Panc1 (cell line): ENCODE measurements at regions not wholly inside any gene's neighbourhood (a gene's known extent, or its start where the extent isn't known, plus 50 kb on each side); places are given as distances from the start of the nearest gene placed in this dataset.

Experiments used
- ATAC-seq: fragments of 200-7000 bp; cut with Tn5 transposase; 2 replicates; pipeline ENCODE4 v1.9.1; 2020; ENCODE audit warnings: mild to moderate bottlenecking, moderate library complexity
- BruUV-seq: library from RNA; stranded (reverse); fragments of 400-500 nt; replicated peaks from 2 replicates; lab custom pipeline; 2021; lab: Mats Ljungman, UMichigan
- CTCF ChIA-PET: fragments of 300-600 bp; sonication (Branson Sonifier 250); formaldehyde crosslinking; loops from one replicate; lab custom pipeline; 2022; ENCODE audit warnings: antibody characterized with exemption; lab: Charles Lee
- POLR2A ChIA-PET: fragments of 300-600 bp; sonication (Branson Sonifier 250); formaldehyde crosslinking; loops from one replicate; lab custom pipeline; 2022; ENCODE audit warnings: antibody characterized with exemption; lab: Charles Lee
- DNase-seq: peaks from one replicate; pipeline ENCODE4 v3.0.0-alpha.2; 2010; ENCODE audit warnings: low read depth, low spot score
- H3K27ac ChIP-seq: 2 replicates; pipeline ENCODE4 v1.5.1; 2011; ENCODE audit warnings: mild to moderate bottlenecking, low read length, inconsistent platforms
- H3K27me3 ChIP-seq: fragments of 200-500 bp; sonication (Bioruptor generic); 2 replicates; pipeline ENCODE4 v1.6.0; 2014; ENCODE audit warnings: low read length, inconsistent platforms; ENCODE audit not compliant: control insufficient read depth, insufficient read depth
- H3K36me3 ChIP-seq: fragments of 200-500 bp; sonication (Bioruptor generic); 2 replicates; pipeline ENCODE4 v1.5.1; 2014; ENCODE audit warnings: inconsistent platforms, mild to moderate bottlenecking, low read length, moderate library complexity; ENCODE audit not compliant: control insufficient read depth, insufficient read depth
- H3K4me1 ChIP-seq: 2 replicates; pipeline ENCODE4 v1.5.1; 2011; ENCODE audit warnings: inconsistent platforms, mild to moderate bottlenecking, low read length, moderate library complexity; ENCODE audit not compliant: control insufficient read depth, insufficient read depth
- H3K4me3 ChIP-seq, 2 experiments: 2 replicates each; pipeline ENCODE4 v1.5.1; 2011 to 2012; ENCODE audit warnings: low read depth in 2 of 2, low read length in 2 of 2, mild to moderate bottlenecking in 2 of 2, inconsistent platforms in 1 of 2, moderate library complexity in 1 of 2
- H3K9me3 ChIP-seq: fragments of 200-500 bp; sonication (Bioruptor generic); 2 replicates; pipeline ENCODE4 v1.5.1; 2014; ENCODE audit warnings: low read depth, mild to moderate bottlenecking, inconsistent platforms, low read length, moderate library complexity; ENCODE audit not compliant: control insufficient read depth, insufficient read depth
- CTCF ChIP-seq: fragments of 450-650 bp; IDR thresholded peaks from 2 replicates; pipeline ENCODE4 v1.5.1; 2017; ENCODE audit warnings: mild to moderate bottlenecking
- POLR2AphosphoS5 ChIP-seq: IDR thresholded peaks from 2 replicates; pipeline ENCODE4 v1.6.1; 2012; ENCODE audit warnings: mild to moderate bottlenecking, low read depth, low read length, moderate library complexity
- REST ChIP-seq, 2 experiments: IDR thresholded peaks; 2 replicates each; pipeline ENCODE4 v1.6.1; 2011 to 2012; ENCODE audit warnings: low read depth in 2 of 2, control low read depth in 1 of 2, low read length in 1 of 2, mild to moderate bottlenecking in 1 of 2, moderate library complexity in 1 of 2; ENCODE audit not compliant: insufficient read depth in 1 of 2
- SIN3A ChIP-seq: IDR thresholded peaks from 2 replicates; pipeline ENCODE4 v1.6.1; 2012; ENCODE audit warnings: low read depth, mild to moderate bottlenecking, low read length, moderate library complexity, borderline replicate concordance; ENCODE audit not compliant: insufficient read depth
- TCF7L2 ChIP-seq: IDR thresholded peaks from 2 replicates; pipeline ENCODE4 v1.6.1; 2011; ENCODE audit warnings: mild to moderate bottlenecking, low read depth, low read length, inconsistent platforms
- in situ Hi-C: cut with HindIII; loops from 2 replicates; pipeline ENCODE4 v1.10.0; 2016; ENCODE audit warnings: low sequenced_read_pairs, low pct_unique_long_range_greater_than_20kb
- intact Hi-C: fragments of 100-400 bp; cut with micrococcal nuclease; formaldehyde crosslinking; loops from one replicate; pipeline ENCODE4 v1.10.0; 2022; ENCODE audit not compliant: unreplicated experiment

- TF ChIP-seq POLR2AphosphoS5 (no peak), SIN3A (no peak), REST (IDR thresholded peaks at IDR 0.05; ENCODE audit: insufficient read depth in 1 of 2, low read depth in 2 of 2, low read length in 1 of 2) (no peak), TCF7L2 (no peak), CTCF (no peak)
- no TSS peak for BruUV-seq
Measured at GRCh38 chr18:64419156-64419555, 270.3 kb upstream of the LINC00305 start.

GRCh38 chr18:64416990-64417389, 268.1 kb upstream of the LINC00305 start:
- no TSS peak for BruUV-seq
- Histone ChIP-seq H3K36me3 (no peaks in the 10 kb centered on the region), H3K27me3 (no peaks in the 10 kb centered on the region), H3K9me3 (no peaks in the 10 kb centered on the region), H3K27ac (no peak overlapping the region), H3K4me1 (no peaks in the 10 kb centered on the region), H3K4me3 (no peak overlapping the region)
- intact Hi-C loops (no loop called here), in situ Hi-C loops (no loop called here)
- ATAC-seq (no peak), DNase-seq (no peak)
- CTCF ChIA-PET: no interaction called here
- POLR2A ChIA-PET: no interaction called here
- no peak for TF ChIP-seq TCF7L2
- TF ChIP-seq SIN3A: no peak
- TF ChIP-seq CTCF: no peak
- TF ChIP-seq POLR2AphosphoS5: no peak
- TF ChIP-seq REST (IDR thresholded peaks at IDR 0.05; ENCODE audit: insufficient read depth in 1 of 2, low read depth in 2 of 2, low read length in 1 of 2): no peak

More at GRCh38 chr18:64419156-64419555, 270.3 kb upstream of the LINC00305 start:
- Histone ChIP-seq H3K4me3 (no peak overlapping the region), H3K36me3 (no peaks in the 10 kb centered on the region), H3K27me3 (no peaks in the 10 kb centered on the region), H3K9me3 (no peaks in the 10 kb centered on the region), H3K27ac (no peak overlapping the region), H3K4me1 (no peaks in the 10 kb centered on the region)
- CTCF ChIA-PET: no interaction called here
- ATAC-seq (no peak), DNase-seq (no peak)
- intact Hi-C loops: no loop called here
- POLR2A ChIA-PET: no interaction called here
- in situ Hi-C loops: no loop called here
